ENCODE measurements at regions not wholly inside any gene's neighbourhood (a gene's known extent, or its start where the extent isn't known, plus 50 kb on each side); places are given as distances from the start of the nearest gene placed in this dataset.

DNA sequence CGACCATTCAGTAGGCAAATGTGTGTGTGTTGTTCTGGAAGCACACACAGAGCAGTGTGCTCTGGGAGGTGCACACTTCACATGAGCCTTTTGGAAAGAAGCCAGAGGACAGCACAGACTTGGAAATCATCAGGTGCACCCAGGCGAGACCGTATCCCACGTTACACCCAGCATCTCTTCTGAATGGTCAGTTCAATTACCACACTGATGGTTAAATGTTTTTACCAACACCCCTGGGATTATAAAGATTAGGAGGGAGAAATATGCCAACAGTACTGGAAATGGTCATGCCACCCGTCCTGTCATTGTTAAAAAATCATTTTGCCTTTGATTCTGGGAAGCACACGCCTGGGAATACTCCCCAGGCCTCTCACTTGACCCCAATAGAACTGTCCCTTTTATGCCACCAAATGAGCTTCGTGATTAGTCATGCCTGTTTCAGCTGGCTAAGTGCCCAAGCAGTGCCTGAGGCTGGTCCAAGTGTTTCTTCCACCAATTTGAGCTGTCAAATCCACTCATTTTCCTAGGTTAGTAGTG lies 183.7 kb downstream of the NRP2 start:
- TF ChIP-seq, protein P1, sequence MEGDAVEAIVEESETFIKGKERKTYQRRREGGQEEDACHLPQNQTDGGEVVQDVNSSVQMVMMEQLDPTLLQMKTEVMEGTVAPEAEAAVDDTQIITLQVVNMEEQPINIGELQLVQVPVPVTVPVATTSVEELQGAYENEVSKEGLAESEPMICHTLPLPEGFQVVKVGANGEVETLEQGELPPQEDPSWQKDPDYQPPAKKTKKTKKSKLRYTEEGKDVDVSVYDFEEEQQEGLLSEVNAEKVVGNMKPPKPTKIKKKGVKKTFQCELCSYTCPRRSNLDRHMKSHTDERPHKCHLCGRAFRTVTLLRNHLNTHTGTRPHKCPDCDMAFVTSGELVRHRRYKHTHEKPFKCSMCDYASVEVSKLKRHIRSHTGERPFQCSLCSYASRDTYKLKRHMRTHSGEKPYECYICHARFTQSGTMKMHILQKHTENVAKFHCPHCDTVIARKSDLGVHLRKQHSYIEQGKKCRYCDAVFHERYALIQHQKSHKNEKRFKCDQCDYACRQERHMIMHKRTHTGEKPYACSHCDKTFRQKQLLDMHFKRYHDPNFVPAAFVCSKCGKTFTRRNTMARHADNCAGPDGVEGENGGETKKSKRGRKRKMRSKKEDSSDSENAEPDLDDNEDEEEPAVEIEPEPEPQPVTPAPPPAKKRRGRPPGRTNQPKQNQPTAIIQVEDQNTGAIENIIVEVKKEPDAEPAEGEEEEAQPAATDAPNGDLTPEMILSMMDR (conservative IDR thresholded peaks at IDR 0.05 in 1 of 2, IDR thresholded peaks at IDR 0.05 in 1 of 2; ENCODE audit: low read depth in 1 of 2, low read length in 2 of 2), result no peak
- no peak for TF ChIP-seq EZH2 (IDR thresholded peaks at IDR 0.05; ENCODE audit: low read length, missing control alignments)

All from fibroblast of lung (primary cell).